ENCODE measurements at regions not wholly inside any gene's neighbourhood (a gene's known extent, or its start where the extent isn't known, plus 50 kb on each side); places are given as distances from the start of the nearest gene placed in this dataset.

- CTCF ChIA-PET, result interaction anchor here (0.9 to 1.5 kb wide), 3 partner anchors 8 to 257 kb away, joined by 3 to 6 read pairs (median 5); no protein-coding TSS in a partner anchor
- no peak overlapping the region for H3K4me3 ChIP-seq (ENCODE audit: low read depth, low read length)
- no peaks in the 10 kb centered on the region for H3K27me3 ChIP-seq (ENCODE audit: control insufficient read depth, insufficient read depth, low read length)
- no peaks in the 10 kb centered on the region for H3K36me3 ChIP-seq (ENCODE audit: control insufficient read depth, insufficient read depth, low read length)
- TF ChIP-seq CTCF (IDR thresholded peaks at IDR 0.05; ENCODE audit: insufficient read depth, low read depth, low read length), result no peak
- no peak for DNase-seq (ENCODE audit: low read depth)
- POLR2A ChIA-PET, result no interaction called here
Measured at GRCh38 chr13:97101912-97102708, 107.8 kb upstream of the OXGR1 start.

GRCh38 chr13:97106323-97106722, 112.0 kb upstream of the OXGR1 start:
- Histone ChIP-seq H3K4me3 (ENCODE audit: low read depth, low read length) (no peak overlapping the region), H3K27me3 (ENCODE audit: control insufficient read depth, insufficient read depth, low read length) (no peaks in the 10 kb centered on the region), H3K36me3 (ENCODE audit: control insufficient read depth, insufficient read depth, low read length) (no peaks in the 10 kb centered on the region)
- no peak for DNase-seq (ENCODE audit: low read depth)
- ChIA-PET CTCF (interaction anchor here (7.3 to 9.6 kb wide), 2 partner anchors 236 to 256 kb away, joined by 68 to 99 read pairs; no protein-coding TSS in a partner anchor), POLR2A (no interaction called here)
- TF ChIP-seq CTCF (IDR thresholded peaks at IDR 0.05; ENCODE audit: insufficient read depth, low read depth, low read length), result no peak

- Histone ChIP-seq H3K4me3 (ENCODE audit: low read depth, low read length) (no peak overlapping the region), H3K36me3 (ENCODE audit: control insufficient read depth, insufficient read depth, low read length) (no peaks in the 10 kb centered on the region), H3K27me3 (ENCODE audit: control insufficient read depth, insufficient read depth, low read length) (no peaks in the 10 kb centered on the region)
- TF ChIP-seq CTCF (IDR thresholded peaks at IDR 0.05; ENCODE audit: insufficient read depth, low read depth, low read length), result no peak
- POLR2A ChIA-PET, result no interaction called here
- CTCF ChIA-PET, result interaction anchor here (1.0 to 9.6 kb wide), 7 partner anchors 16 to 254 kb away, joined by 3 to 99 read pairs (median 25); no protein-coding TSS in a partner anchor
- DNase-seq (ENCODE audit: low read depth), result no peak
Measured at GRCh38 chr13:97107815-97108529, 113.7 kb upstream of the OXGR1 start.

GRCh38 chr13:97108530-97108900, 113.6 kb upstream of the MBNL2 start:
- ChIA-PET POLR2A (no interaction called here), CTCF (interaction anchor here (1.0 to 9.6 kb wide), 10 partner anchors 16 to 701 kb away, joined by 3 to 99 read pairs (median 22); partner anchors contain the start of gene MBNL2)
- no peak for DNase-seq (ENCODE audit: low read depth)
- H3K27me3 ChIP-seq (ENCODE audit: control insufficient read depth, insufficient read depth, low read length), result no peaks in the 10 kb centered on the region
- TF ChIP-seq CTCF (IDR thresholded peaks at IDR 0.05; ENCODE audit: insufficient read depth, low read depth, low read length), result no peak
- no peaks in the 10 kb centered on the region for H3K36me3 ChIP-seq (ENCODE audit: control insufficient read depth, insufficient read depth, low read length)
- H3K4me3 ChIP-seq (ENCODE audit: low read depth, low read length), result no peak overlapping the region

GRCh38 chr13:97109256-97109655, 112.9 kb upstream of the MBNL2 start:
- TF ChIP-seq CTCF (IDR thresholded peaks at IDR 0.05; ENCODE audit: insufficient read depth, low read depth, low read length), result no peak
- ChIA-PET POLR2A (no interaction called here), CTCF (interaction anchor here (0.6 to 9.6 kb wide), 27 partner anchors 8 to 922 kb away, joined by 3 to 99 read pairs (median 5); partner anchors contain the start of gene MBNL2)
- no peak for DNase-seq (ENCODE audit: low read depth)
- Histone ChIP-seq H3K4me3 (ENCODE audit: low read depth, low read length) (no peak overlapping the region), H3K36me3 (ENCODE audit: control insufficient read depth, insufficient read depth, low read length) (no peaks in the 10 kb centered on the region), H3K27me3 (ENCODE audit: control insufficient read depth, insufficient read depth, low read length) (no peaks in the 10 kb centered on the region)
